B cell (primary cell): ENCODE measurements at regions not wholly inside any gene's neighbourhood (a gene's known extent, or its start where the extent isn't known, plus 50 kb on each side); places are given as distances from the start of the nearest gene placed in this dataset.

ENCODE experiments used
- CTCF ChIP-seq: fragments of 200-600 bp; IDR thresholded peaks from one replicate; pipeline ENCODE4 v1.8.0; 2022; ENCODE audit warnings: antibody characterized with exemption, mild to moderate bottlenecking
- EZH2 ChIP-seq: IDR thresholded peaks from 2 replicates; pipeline ENCODE4 v1.6.1; 2012; ENCODE audit warnings: borderline replicate concordance, low read depth, mild to moderate bottlenecking, moderate library complexity, low read length; ENCODE audit not compliant: insufficient read depth, poor library complexity, severe bottlenecking

- TF ChIP-seq CTCF (no peak), EZH2 (no peak)
Measured at GRCh38 chr2:150182566-150183235, 304.8 kb downstream of the RND3 start.
